Endothelial cell of umbilical vein (primary cell): ENCODE measurements at regions not wholly inside any gene's neighbourhood (a gene's known extent, or its start where the extent isn't known, plus 50 kb on each side); places are given as distances from the start of the nearest gene placed in this dataset.

Experiments used
- BruUV-seq: library from RNA; stranded (reverse); fragments of 400-500 nt; replicated peaks from 2 replicates; lab custom pipeline; 2021; lab: Mats Ljungman, UMichigan
- CTCF ChIA-PET: fragments of 300-600, 350-600 bp; sonication (Branson Sonifier 250); formaldehyde crosslinking; loops from one replicate; lab custom pipeline; 2021; ENCODE audit warnings: antibody characterized with exemption, inconsistent platforms; lab: Charles Lee
- POLR2A ChIA-PET: fragments of 300-600, 350-600 bp; sonication (Branson Sonifier 250); formaldehyde crosslinking; loops from one replicate; lab custom pipeline; 2021; ENCODE audit warnings: antibody characterized with exemption, inconsistent platforms; lab: Charles Lee
- DNase-seq: peaks from one replicate; pipeline ENCODE4 v3.0.0-alpha.2; 2011; ENCODE audit warnings: low read depth, low spot score
- FAIRE-seq: peaks from 2 replicates; lab custom pipeline; 2011; peaks lifted over from hg19 to GRCh38; lab: Jason Lieb, UNC
- H2AFZ ChIP-seq: 2 replicates; pipeline ENCODE4 v1.6.0; 2012; ENCODE audit warnings: low read depth, low read length, control low read depth, inconsistent platforms
- H3K27ac ChIP-seq: 2 replicates; pipeline ENCODE4 v1.5.1; 2011; ENCODE audit warnings: low read depth, mild to moderate bottlenecking, control low read depth, low read length, moderate library complexity; ENCODE audit not compliant: insufficient read depth
- H3K27me3 ChIP-seq, 2 experiments: 2 replicates each; pipeline versions ENCODE4 v1.6.0 to v1.6.1; 2011; ENCODE audit warnings: low read length in 2 of 2, mixed read lengths in 1 of 2; ENCODE audit not compliant: control insufficient read depth in 2 of 2, insufficient read depth in 2 of 2
- H3K36me3 ChIP-seq, 2 experiments: 2 replicates in 1 of 2; 3 replicates in 1 of 2; pipeline ENCODE4 v1.5.1; 2011; ENCODE audit warnings: low read length in 2 of 2, mild to moderate bottlenecking in 1 of 2, moderate library complexity in 1 of 2; ENCODE audit not compliant: control insufficient read depth in 2 of 2, insufficient read depth in 2 of 2; ENCODE audit errors: extremely low read depth in 1 of 2
- H3K4me1 ChIP-seq: 3 replicates; pipeline ENCODE4 v1.5.1; 2011; ENCODE audit warnings: mild to moderate bottlenecking, low read length; ENCODE audit not compliant: control insufficient read depth, insufficient read depth; ENCODE audit errors: extremely low read depth
- H3K4me2 ChIP-seq: 2 replicates; pipeline ENCODE4 v1.6.1; 2011; ENCODE audit warnings: low read length, control low read depth, mixed read lengths; ENCODE audit not compliant: insufficient read depth
- H3K4me3 ChIP-seq, 3 experiments: fragments of 200-600 bp in 1 of 3; sonication (generic), shearing (Covaris generic) in 1 of 3; replicated peaks in 1 of 3; 2 replicates each; pipeline ENCODE4 v1.5.1; 2011 to 2016; ENCODE audit warnings: control low read depth in 3 of 3, low read length in 3 of 3, mild to moderate bottlenecking in 2 of 3, inconsistent platforms in 1 of 3, low read depth in 1 of 3, moderate library complexity in 1 of 3; ENCODE audit not compliant: insufficient read depth in 1 of 3
- H3K79me2 ChIP-seq: 2 replicates; pipeline ENCODE4 v1.6.0; 2012; ENCODE audit warnings: low read length, inconsistent platforms; ENCODE audit not compliant: control insufficient read depth, insufficient read depth
- H3K9ac ChIP-seq: replicated peaks from 2 replicates; pipeline ENCODE3; 2011; ENCODE audit warnings: low read length, control low read depth; ENCODE audit not compliant: insufficient read depth; ENCODE audit errors: extremely low read depth
- H3K9me1 ChIP-seq: replicated peaks from 3 replicates; pipeline ENCODE4 v1.6.0; 2011; ENCODE audit warnings: mild to moderate bottlenecking, low read length; ENCODE audit not compliant: control insufficient read depth, insufficient read depth; ENCODE audit errors: extremely low read depth
- H3K9me3 ChIP-seq: replicated peaks from 2 replicates; pipeline ENCODE4 v1.5.1; 2012; ENCODE audit warnings: low read length, inconsistent platforms; ENCODE audit not compliant: control insufficient read depth, insufficient read depth
- H4K20me1 ChIP-seq: replicated peaks from 2 replicates; pipeline ENCODE3; 2011; ENCODE audit warnings: mild to moderate bottlenecking, low read length; ENCODE audit not compliant: control insufficient read depth, insufficient read depth; ENCODE audit errors: extremely low read depth
- EZH2 ChIP-seq: IDR thresholded peaks from 2 replicates; pipeline ENCODE4 v1.6.1; 2012; ENCODE audit warnings: borderline replicate concordance, low read depth, mild to moderate bottlenecking, moderate library complexity, low read length, inconsistent platforms; ENCODE audit not compliant: severe bottlenecking
- FOS ChIP-seq: IDR thresholded peaks from 2 replicates; pipeline ENCODE4 v1.6.1; 2011; ENCODE audit warnings: mild to moderate bottlenecking, low read length, moderate library complexity, borderline replicate concordance; ENCODE audit not compliant: insufficient read depth
- GATA2 ChIP-seq: IDR thresholded peaks from 2 replicates; pipeline ENCODE4 v1.7.0; 2011; ENCODE audit warnings: low read depth, mild to moderate bottlenecking, moderate library complexity, mixed read lengths, low read length; ENCODE audit not compliant: insufficient read length, insufficient read depth
- JUN ChIP-seq: IDR thresholded peaks from 2 replicates; pipeline ENCODE4 v1.6.1; 2011; ENCODE audit warnings: borderline replicate concordance, low read depth; ENCODE audit not compliant: insufficient read length, insufficient read depth
- MYC ChIP-seq: IDR thresholded peaks from one replicate; pipeline ENCODE4 v1.6.1; 2011; ENCODE audit warnings: mild to moderate bottlenecking, low read depth, low read length
- POLR2A ChIP-seq: IDR thresholded peaks from 2 replicates; pipeline ENCODE4 v1.6.1; 2012; ENCODE audit warnings: low read depth, mild to moderate bottlenecking, control low read depth, low read length
- POLR2AphosphoS5 ChIP-seq: IDR thresholded peaks from 2 replicates; pipeline ENCODE4 v1.6.1; 2012; ENCODE audit warnings: low read depth, mild to moderate bottlenecking, control low read depth, low read length, moderate library complexity; ENCODE audit not compliant: insufficient read depth
- dilution Hi-C: fragments of 300-500 bp; cut with MboI; formaldehyde crosslinking; loops from one replicate; pipeline ENCODE4 v1.15.0; 2019; ENCODE audit warnings: low sequenced_read_pairs; ENCODE audit not compliant: extremely low pct_ligation_motif_present
- intact Hi-C: fragments of 100-400 bp; cut with micrococcal nuclease; formaldehyde crosslinking; loops from one replicate; pipeline ENCODE4 v1.10.0; 2022
- TF ChIP-seq, protein P1 (sequence below), 2 donors: IDR thresholded peaks; 1 replicate in 1 of 2; 2 replicates in 1 of 2; pipeline ENCODE4 v1.5.1; 2011; ENCODE audit warnings: low read length in 2 of 2, mild to moderate bottlenecking in 2 of 2, moderate library complexity in 2 of 2, control low read depth in 1 of 2, inconsistent platforms in 1 of 2, low read depth in 1 of 2; ENCODE audit not compliant: insufficient read depth in 1 of 2; ENCODE audit errors: extremely low read depth in 1 of 2
- TF ChIP-seq, protein P2 (sequence below): IDR thresholded peaks from 2 replicates; pipeline ENCODE4 v1.6.1; 2011; ENCODE audit not compliant: insufficient read depth, insufficient read length

DNA sequence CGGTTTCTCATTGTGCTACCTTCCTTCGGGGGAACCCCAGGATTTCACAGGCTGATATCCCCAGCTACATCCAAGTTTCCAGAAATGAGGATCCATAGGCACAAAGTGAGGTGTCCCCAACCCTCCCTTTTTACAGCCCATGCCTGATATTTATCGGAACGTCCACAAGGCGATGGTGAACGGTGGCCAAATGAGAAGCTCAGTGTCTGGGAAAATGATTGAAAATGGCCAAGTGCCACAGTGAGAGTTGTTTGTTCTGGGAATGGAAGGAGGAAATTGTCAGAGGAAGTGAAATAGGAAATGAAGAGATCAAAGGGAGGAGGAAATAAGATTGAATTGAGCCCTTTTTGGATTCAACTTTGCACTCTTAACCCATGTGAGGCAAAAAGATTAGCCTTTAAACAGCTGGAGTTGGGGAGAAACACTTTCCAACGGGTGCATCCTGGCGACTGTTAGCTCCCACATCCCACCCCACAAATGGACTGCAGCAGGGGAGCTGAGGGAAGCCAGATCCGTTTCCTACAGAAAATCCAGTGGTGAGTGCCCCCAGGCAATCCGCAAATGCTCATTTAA, 294.4 kb upstream of the IRX5 start:
- FAIRE-seq, result no peak

DNA sequence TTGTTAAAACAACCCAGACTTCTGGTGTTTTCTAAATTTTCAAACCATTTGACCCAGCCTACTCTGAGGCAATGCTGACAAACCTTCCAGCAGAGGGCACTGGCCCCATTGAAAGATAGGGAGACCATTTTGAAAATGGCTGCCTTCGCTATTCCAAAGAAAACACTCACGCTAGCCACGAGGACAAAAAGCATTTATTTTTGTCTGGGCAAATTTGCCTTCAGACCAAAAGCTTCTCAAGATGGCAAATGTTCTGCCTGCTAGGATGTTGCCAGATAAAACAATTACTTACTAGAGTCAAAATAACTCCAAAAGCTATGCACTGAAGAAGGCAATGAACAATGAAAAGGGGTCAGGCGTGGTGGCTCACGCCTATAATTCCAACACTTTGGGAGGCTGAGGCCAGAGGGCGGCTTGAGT, 296.7 kb upstream of the IRX5 start:
- H4K20me1 ChIP-seq, result no peaks in the 10 kb centered on the region
- H3K27ac ChIP-seq, result no peak overlapping the region
- H2AFZ ChIP-seq, result peak overlapping the region; percentile 59
- no peaks in the 10 kb centered on the region for H3K36me3 ChIP-seq
- ChIA-PET POLR2A (no interaction called here), CTCF (no interaction called here)
- intact Hi-C loops, result loop anchor here (1.0 to 5.0 kb wide), 3 partner anchors 293 to 742 kb away; no protein-coding TSS in a partner anchor
- H3K27me3 ChIP-seq, result no peaks in the 10 kb centered on the region
- DNase-seq (peak; percentile 21), FAIRE-seq (no peak)
- H3K4me3 ChIP-seq, result no peak overlapping the region
- H3K79me2 ChIP-seq, result no peaks in the 10 kb centered on the region
- dilution Hi-C loops, result no loop called here
- no peak overlapping the region for H3K4me2 ChIP-seq
- no peaks in the 10 kb centered on the region for H3K4me1 ChIP-seq
- TF ChIP-seq, protein P1, sequence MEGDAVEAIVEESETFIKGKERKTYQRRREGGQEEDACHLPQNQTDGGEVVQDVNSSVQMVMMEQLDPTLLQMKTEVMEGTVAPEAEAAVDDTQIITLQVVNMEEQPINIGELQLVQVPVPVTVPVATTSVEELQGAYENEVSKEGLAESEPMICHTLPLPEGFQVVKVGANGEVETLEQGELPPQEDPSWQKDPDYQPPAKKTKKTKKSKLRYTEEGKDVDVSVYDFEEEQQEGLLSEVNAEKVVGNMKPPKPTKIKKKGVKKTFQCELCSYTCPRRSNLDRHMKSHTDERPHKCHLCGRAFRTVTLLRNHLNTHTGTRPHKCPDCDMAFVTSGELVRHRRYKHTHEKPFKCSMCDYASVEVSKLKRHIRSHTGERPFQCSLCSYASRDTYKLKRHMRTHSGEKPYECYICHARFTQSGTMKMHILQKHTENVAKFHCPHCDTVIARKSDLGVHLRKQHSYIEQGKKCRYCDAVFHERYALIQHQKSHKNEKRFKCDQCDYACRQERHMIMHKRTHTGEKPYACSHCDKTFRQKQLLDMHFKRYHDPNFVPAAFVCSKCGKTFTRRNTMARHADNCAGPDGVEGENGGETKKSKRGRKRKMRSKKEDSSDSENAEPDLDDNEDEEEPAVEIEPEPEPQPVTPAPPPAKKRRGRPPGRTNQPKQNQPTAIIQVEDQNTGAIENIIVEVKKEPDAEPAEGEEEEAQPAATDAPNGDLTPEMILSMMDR (IDR thresholded peaks at IDR 0.05; ENCODE audit: extremely low read depth in 1 of 2, insufficient read depth in 1 of 2, low read depth in 1 of 2, low read length in 2 of 2), result peak; percentile 43 to 54
- TF ChIP-seq POLR2A, result no peak
- no peaks in the 10 kb centered on the region for H3K9me1 ChIP-seq
- no TSS peak for BruUV-seq
- H3K9me3 ChIP-seq, result no peaks in the 10 kb centered on the region
- no peak overlapping the region for H3K9ac ChIP-seq

More for the DNA sequence above, 294.4 kb upstream of the IRX5 start:
- ChIA-PET CTCF (interaction anchor here (0.8 kb wide), 1 partner anchor 11 kb away, joined by 3 read pairs; no protein-coding TSS in a partner anchor), POLR2A (no interaction called here)
- Histone ChIP-seq H3K9ac (no peak overlapping the region), H3K36me3 (no peaks in the 10 kb centered on the region), H3K4me1 (no peaks in the 10 kb centered on the region), H3K79me2 (no peaks in the 10 kb centered on the region), H3K4me3 (no peak overlapping the region), H4K20me1 (no peaks in the 10 kb centered on the region), H3K9me1 (no peaks in the 10 kb centered on the region), H2AFZ (no peak overlapping the region), H3K9me3 (no peaks in the 10 kb centered on the region), H3K4me2 (no peak overlapping the region), H3K27me3 (no peaks in the 10 kb centered on the region), H3K27ac (no peak overlapping the region)
- no peak for DNase-seq
- no TSS peak for BruUV-seq
- intact Hi-C loops (no loop called here), dilution Hi-C loops (no loop called here)
- no peak for TF ChIP-seq EZH2
- TF ChIP-seq JUN, result no peak
- no peak for TF ChIP-seq POLR2AphosphoS5
- no peak for TF ChIP-seq FOS
- TF ChIP-seq GATA2, result no peak
- no peak for TF ChIP-seq MYC
- no peak for TF ChIP-seq POLR2A
- TF ChIP-seq, protein P2, sequence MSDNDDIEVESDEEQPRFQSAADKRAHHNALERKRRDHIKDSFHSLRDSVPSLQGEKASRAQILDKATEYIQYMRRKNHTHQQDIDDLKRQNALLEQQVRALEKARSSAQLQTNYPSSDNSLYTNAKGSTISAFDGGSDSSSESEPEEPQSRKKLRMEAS, result no peak
